Stimulated activated naive CD8-positive, alpha-beta T cell treated with anti-CD3 and anti-CD28 coated beads, Interleukin-15, Interleukin-2, amounts not matched to agents 100 U/mL and 50 U/mL, for 24 hours (primary cell): ENCODE measurements at regions not wholly inside any gene's neighbourhood (a gene's known extent, or its start where the extent isn't known, plus 50 kb on each side); places are given as distances from the start of the nearest gene placed in this dataset.

Experiments used
- ATAC-seq: fragments of 150-1000 bp; cut with Tn5 transposase; one replicate; pipeline ENCODE4 v1.10.0; 2021
- DNase-seq: peaks from one replicate; pipeline ENCODE4 v3.0.0; 2021

DNA sequence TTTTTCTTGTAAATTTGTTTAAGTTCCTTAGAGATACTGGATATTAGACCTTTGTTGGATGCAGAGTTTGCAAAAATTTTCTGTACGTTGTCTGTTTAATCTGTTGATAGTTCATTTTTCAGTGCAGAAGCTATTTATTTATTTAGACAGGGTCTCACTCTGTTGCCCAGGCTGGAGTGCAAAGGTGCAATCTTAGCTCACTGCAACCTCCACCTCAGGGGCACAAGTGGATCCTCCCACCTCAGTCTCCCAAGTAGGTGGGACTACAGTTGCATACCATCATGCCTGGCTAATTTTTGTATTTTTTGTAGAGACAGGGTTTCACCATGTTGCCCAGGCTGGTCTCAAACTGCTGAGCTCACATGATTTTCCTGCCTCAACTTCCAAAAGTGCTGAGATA is 568.2 kb upstream of the REG3G start:
- ATAC-seq (no peak), DNase-seq (no peak)

DNA sequence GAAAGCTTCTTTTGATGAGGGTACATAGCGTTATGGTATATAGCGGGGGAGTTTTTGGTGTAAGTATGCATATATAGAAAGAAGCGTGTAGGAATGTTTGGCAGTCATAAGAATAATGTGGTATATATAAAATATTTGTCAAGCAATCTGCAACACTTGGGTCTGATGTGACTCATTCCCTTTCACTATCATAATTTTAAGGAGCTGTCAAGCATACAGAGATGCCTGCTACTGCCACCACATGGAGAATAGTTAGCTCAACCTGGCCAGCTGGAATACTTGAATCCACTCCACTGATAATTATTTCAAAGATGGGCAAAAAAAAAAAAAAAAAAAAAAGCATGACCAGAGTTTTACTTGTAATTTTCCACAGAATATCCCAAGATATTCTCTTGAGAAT is 559.8 kb upstream of the REG3G start:
- no peak for ATAC-seq

DNA sequence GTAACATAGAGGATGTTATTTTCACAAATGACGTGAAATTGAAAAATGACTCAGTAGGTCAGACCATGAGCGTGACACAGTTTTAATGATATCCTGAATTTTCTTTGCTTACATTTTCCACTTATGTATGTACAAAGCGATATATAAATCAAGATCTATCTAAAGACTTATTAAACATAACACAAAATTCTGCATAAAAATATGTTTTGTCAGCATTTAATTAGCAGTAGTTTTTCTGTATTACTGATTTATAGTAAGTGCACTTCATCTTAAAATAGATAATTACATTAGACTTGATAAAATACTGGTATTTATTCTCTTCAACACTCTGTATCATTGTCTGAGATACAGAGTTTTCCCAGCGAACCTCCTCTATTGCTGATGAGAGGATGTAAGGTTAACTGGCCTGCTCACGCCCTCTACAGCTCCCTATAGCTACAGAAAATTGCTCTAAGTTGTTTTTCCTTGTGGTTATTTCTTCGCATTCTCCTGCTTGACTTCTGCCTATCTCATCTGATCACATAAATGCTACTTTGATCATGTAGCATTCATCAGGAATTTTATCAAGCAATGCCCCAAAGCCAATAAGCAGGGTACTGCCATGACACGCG is 548.8 kb upstream of the REG3G start:
- no peak for ATAC-seq

More for the DNA sequence above, 559.8 kb upstream of the REG3G start:
- no peak for DNase-seq

DNA sequence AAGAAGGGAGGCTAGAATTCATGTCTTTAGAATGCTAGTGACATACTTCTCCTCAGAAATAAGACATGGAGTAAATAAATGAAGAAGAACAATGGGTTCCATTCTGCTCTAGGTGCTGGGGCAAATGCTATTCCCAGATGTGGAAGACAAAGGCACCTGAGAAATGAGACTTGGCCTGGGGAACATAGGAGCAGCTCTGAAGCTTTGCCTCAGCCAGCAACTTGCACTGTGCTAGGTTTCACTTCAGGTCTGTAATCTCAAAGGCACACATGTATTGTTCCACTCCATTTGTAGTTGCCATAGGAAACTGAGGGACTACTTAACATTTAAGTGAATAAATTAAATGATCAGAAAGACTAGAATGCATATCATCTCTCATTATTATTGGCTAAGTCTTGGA is 538.9 kb upstream of the REG3G start:
- DNase-seq (no peak), ATAC-seq (no peak)

More for the DNA sequence above, 548.8 kb upstream of the REG3G start:
- DNase-seq: no peak

DNA sequence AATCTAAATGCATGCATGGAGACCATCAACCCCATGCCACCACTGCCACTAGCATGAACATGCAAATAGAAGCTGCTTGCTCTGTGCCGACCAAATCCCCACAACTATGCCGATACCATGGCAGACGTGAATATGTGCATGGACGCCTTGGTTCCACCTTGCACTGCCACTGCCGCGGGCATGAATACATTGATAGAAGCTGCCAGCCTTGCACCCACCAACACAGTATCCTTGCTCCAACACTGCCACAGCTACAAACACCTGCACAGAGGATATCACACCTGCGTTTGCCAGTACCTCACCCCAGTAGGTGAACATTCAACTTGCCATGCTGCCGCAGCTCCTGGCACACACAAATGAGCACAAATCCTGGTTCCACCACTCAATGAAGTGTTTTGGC is 527.4 kb upstream of the REG3G start:
- no peak for ATAC-seq
- no peak for DNase-seq

DNA sequence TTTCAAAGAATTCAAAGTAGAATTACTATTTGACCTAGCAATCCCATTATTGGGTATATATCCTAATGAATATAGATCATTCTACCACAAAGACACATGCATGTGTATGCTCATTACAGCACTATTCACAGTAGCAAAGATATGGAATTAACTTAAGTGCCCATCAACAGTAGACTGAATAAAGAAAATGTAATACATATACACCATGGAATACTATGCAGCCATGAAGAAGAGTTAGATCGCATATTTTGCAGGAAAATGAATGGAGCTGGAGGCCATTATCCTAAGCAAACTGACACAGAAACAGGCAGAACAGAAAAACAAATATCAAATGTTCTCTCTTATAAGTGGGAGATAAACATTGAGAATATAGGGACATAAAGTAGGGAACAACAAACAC is 519.2 kb upstream of the REG3G start:
- ATAC-seq (no peak), DNase-seq (no peak)

DNA sequence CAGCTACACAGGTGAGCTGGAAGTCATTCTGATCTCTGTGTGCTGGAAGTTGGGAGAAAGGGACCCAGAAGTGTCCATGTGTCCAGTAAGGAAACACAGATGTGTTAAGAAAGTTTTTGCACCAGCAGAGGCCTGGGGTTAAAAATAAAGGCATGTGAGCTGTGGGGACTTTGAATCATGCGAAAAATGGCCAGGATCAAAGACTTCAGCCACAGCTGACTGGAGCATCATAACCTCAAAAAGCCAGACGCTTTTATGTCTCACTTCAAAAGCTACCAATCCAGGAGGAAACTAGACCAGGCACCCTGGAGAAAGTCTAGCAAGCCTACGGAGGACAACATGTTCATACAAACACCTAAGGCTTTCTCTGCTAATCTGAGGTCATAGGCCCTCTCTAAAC is 503.6 kb upstream of the REG3G start:
- ATAC-seq: no peak
- no peak for DNase-seq

DNA sequence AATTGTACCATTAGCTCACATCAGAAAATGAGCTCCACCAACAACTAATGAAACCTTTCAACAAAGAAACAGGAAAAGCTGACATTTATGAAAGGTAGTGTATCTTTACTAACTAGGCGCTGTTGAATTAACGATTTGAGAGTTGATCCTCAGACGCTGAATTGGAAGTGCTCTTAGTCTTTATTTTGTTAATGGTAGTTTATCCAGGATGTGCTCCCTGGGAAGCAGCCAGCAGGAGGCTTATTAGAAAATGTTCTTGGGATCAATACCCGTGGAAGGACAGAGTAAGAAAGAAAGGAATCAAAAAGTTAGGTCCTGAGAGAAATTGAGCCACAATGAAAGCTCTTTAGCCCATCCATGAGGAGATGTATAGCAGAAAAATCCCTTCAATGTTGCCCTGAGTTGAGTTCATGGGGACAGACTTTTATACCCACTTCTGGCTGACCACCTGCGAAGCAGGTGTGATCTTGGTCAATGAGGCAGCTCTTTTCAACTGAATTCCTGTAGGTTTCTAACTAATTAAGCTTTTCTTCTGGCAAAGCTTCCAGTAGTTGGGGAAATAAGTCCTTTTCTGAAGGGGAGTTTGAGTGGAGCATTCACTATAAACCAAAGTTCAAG is 492.6 kb upstream of the REG3G start:
- no peak for DNase-seq
- ATAC-seq: no peak

DNA sequence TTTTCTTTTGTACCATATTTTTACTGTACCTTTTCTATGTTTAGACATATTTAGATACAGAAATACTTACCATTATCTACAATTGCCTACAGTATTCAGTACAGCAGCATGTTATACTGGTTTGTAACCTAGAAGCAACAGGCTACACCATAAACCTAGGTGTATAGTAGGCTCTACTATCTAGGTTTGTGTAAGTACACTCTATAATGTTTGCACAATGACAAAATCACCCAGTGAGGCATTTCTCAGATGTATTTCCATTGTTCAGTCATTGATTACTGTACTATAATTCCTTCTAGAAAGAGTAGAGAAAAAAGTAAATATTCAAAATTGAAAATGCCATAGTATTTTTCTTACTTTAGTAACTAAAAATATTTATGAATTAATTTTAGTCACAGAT is 490.1 kb upstream of the REG3G start:
- ATAC-seq (no peak), DNase-seq (no peak)

DNA sequence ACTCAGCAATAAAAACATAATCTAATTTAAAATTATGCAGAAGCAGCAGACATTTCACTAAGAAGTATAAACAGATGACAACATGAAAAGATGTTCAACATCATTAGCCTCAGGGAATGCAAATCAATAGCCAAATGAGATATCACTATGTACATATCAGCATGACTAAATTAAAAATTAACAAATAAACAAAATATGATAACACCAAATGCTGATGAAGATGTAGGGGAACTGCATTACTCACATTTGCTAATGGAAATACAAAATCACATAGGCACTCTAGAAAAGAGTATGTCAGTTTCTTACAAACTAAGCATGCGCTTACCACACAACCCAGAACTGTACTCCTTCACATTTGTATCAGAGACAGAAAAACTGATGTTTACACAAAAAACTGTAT is 487.2 kb upstream of the REG3G start:
- DNase-seq (no peak), ATAC-seq (no peak)

DNA sequence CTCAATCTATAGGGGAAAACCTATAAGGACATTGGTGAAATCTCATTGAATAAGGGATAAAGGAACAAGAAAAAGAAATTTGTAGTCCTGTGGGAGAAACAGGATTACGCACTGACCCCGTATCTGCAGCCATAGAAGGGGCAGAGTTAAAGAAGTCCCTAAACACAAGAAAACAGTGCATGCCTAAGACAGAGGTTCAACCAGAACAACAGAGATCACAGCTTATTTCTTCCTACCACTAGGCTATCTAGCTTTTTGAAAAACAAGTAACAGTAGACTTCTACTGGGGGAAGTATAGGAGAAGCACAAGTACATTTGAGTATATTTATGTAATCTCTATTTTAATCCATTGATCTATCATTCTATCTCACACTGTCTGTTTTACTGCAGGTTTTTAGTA is 485.2 kb upstream of the REG3G start:
- DNase-seq: no peak
- ATAC-seq: no peak

DNA sequence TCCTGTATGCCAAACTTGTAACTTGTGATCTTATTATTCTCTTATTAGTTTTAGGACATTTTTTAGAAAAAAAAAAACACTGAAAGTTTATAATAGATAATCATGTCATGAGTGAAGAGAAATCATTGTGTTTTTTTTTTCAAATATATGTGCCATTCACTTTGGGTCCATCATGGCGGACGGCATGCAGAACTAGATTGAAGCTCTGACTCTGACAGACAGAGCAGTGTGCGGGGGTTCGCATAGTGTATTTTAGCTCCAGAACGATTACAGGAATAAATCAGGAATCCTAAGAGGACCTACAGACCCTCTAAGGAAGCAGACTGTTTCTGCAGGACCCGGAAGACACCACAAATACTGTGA is 484.4 kb upstream of the REG3G start:
- DNase-seq: no peak
- no peak for ATAC-seq

DNA sequence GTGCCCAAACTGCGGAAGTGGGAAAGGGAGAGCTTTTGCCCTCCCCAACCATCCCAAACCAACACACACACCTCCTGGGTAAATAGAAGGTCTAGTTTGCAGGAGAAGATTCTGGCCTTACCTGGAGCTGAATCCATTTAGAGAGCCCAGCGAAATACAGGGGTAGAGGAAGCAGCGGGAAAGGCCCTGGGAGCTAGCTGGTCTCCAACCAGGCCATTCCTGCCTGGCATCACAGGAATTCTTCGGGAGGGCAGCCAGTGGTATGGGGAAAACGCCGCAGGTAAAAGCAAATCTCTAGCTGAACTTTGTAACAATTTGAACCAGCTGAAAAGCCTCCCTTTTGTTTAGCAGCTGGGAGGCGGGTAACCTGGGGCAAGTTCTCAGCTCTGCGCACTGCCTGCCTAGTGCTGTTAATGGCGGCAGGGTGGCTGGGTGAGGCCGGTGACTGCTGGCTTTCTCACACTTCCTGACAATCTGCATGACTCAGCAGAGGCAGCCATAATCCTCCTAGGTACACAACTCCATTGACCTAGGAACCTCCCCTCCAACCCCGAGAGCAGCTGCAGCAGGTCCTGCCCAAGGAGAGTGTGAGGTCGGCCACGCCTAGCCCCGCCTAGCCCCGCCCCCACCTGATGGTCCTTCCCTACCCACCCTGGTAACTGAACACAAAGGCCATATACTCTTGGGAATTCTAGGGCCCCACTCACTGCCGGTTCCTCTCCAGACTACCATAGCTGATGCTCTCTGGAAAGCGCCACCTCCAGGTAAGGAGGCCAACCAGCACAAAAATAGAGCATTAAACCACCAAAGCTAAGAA is 483.8 kb upstream of the REG3G start:
- no peak for DNase-seq
- no peak for ATAC-seq

DNA sequence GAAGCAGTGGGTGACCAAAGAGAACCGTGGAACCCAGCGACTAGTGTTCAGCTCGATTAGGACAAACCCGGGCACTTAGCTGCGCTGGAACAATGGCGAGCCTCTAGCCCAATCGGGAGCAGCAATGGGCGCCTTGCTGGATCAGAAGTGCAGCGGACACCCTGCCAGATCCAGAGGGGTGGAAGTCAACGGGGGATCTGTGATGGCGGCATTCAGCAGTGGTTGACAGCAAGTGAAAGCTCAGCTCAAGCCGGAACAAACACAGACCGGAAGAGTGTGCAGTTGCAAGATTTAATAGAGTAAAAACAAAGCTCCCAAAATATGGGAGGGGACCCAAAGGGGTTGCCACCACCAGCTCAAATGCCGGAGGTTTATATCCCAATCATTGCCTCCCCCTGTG is 478.7 kb upstream of the REG3G start:
- ATAC-seq: no peak
- DNase-seq: no peak

DNA sequence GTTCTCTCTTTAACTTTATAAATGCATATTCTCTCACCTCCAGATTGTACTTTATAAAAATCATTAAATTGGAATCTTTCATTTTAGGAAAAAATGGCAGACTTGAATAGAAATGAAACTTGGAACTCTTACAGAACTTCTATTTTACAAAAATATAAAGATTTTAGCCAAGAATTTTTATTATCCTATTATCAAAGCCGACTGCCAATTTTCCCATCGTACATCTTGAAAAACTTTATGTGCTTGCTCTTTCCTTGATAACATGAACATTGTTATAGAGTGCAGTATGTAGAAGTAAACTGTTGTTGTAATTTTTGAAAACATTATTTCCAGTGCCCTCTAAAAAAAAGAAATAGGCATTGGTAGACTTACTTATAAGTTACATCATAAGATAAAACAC is 475.7 kb upstream of the REG3G start:
- ATAC-seq: no peak
- DNase-seq: no peak

DNA sequence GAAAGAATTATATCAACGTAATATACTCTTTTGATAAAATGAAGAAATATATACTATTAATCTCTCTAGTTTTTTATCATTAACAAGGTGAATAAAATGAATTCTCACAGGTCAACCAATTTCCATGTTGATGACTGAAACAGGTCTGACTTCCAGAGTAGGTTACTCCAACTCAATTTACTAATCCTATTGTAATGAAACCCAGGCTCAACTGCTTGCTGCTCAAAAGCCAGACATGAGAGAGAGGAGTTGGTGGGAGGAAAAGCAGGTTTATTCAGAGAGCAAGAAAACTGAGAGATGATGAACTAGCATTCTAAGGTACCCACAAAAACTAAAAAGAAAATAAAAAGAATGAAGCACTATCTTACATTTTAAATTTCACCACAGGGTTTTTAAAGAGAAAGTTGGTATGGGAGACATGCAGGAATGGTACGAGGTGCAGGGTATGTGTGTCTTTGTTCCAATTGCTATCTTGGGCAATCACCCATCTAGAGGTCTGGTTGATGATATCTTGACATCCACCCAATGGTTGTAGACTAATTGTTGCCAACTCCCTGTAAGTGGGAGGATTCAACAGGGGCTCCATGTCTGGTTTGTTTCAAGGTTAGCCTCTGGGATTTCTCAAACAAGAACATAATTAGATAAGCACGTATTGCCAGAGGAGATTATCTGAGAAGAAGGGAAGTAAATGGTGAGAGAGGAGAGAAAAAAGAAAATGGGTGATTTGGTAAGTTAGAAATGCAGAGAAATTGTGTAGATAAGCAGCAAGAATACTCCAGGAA is 471.4 kb upstream of the REG3G start:
- ATAC-seq (no peak), DNase-seq (no peak)

DNA sequence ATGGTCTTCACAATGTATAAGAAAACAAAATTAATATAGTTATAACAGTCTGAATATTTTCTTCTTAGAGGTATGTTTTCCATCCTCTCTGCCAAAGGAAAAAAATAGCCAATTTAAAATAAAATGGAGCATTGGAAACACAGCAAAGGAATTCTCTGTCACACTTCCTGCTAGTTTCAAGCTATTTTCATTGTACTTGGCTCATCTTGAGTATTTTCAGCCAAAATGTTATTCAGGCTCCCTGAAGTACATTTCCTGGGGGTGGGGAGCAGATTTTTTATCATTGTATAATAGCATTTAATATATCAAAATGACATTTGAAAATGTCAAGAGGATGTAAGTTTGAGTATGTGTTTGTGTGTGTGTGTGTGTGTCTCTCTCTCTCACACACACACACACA is 463.6 kb upstream of the REG3G start:
- ATAC-seq (no peak), DNase-seq (no peak)

DNA sequence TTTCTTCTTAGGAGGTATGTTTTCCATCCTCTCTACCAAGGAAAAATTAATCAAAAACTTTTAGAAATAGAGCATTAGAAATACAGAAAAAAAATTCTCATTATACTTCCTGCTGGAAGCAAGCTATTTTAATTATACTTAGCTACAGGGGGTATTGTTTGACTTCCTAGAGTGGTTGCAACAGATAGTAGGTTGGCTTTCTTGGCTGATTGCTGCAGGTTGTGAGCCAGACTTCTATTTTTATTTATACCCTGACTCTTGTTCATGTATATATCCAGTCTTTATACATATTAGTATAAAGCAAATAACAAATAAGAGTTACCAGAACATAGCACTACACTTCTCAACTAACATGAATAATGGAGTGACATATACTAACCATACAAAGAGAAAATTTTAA is 460.8 kb upstream of the REG3G start:
- ATAC-seq (no peak), DNase-seq (no peak)

DNA sequence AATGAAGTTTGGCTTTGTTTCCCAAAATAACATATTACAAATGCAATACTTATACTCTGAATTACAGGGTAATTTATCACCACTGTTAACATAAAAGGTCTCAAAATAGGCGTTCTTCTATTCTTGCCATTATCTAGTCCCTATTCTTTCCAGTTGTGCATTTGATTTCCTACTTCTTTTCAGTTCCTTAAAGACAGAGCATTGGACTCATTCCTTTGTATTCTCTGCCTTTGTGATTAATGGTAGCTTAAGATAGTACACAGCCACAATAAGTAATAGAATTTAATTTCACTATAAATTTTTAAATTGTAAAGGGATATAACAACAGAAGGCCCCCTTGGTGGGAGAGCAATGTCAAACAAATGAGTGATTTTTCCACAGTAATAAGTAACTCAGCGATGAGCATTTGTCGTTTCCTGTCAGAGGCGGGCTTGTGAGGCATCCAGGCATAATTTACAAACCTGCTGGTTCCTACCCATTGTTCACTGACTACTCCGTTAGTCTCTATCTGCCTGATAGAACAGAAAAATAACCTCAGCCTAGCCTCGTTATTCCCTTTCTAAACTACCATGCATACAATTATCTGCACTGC is 456.6 kb upstream of the REG3G start:
- DNase-seq: no peak
- ATAC-seq: no peak

DNA sequence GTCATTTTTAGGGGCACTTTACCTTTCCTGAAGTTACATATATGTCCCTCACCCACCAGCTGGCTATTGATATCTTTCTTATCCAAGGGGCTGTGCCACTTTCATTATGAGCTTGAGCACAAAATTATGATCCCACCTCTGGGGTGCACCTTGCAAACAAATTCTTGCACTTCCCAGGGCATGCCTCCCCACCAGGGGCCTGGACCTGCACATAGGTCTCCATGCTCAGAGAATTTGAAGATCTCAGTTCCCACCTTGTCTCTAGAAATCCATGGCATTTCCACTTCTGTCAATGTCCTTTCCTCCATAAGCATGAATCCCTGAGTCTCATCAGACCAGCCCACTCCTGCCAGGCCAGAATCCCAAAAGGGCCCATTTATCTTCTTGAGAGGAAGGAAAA is 449.1 kb upstream of the REG3G start:
- no peak for ATAC-seq
- no peak for DNase-seq

DNA sequence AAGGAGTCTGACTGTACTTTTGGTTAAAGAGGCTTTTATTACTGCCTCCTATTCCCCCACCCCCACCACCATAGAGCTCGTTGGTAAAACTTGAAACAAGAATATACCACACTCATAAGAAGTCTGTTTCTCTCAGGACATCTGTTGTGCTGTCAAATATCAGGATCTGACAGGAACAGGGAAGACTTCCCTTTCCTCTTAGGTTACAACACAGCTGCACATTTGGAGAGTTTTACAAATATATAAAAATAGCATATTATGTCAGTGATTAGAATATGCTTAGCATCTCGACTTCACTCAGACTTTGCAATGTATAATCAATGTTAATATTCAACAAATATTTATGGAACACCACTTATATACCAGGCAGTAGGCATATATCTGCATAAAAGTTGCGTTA is 439.6 kb upstream of the REG3G start:
- DNase-seq (no peak), ATAC-seq (no peak)

DNA sequence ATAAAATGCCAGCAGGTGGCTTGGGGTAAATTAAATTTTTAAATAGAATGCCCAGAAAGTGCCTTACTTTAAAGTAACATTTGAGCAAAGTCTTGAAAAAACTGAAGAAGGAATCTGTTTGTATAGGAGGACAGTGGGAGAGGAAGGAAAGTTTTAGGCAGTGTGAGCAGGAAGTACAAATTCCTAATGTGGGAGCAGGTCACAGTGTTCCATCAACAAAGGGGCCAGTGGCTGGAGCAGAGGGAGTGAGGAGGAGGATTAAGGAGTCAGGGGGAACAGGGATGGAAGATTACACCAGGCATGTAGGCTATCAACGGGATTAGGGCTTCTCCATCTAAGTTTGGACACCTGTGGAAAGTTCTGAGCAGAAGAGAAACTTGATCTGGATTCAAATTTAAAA is 439.2 kb upstream of the REG3G start:
- no peak for ATAC-seq
- no peak for DNase-seq

DNA sequence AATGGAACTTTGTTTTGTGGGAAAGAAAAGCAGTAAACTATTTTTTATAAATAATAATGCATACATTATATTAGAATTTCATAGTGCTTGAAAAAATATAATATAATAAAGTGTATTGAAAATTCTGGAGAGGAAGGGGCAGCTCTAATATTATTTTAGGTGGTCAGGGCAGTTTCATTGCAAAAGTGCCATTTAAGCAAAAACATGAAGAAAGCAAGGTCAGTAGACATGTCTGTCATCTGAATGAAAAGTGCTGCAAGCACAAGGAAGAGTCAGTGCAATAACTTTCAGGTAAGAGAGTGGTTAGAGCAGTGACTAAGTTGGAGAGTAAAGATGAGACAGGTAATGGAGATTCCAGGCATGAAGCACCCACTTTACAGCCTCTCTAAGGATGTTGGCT is 435.6 kb upstream of the REG3G start:
- DNase-seq (no peak), ATAC-seq (no peak)
